ENCODE measurements at regions not wholly inside any gene's neighbourhood (a gene's known extent, or its start where the extent isn't known, plus 50 kb on each side); places are given as distances from the start of the nearest gene placed in this dataset.
"Not testable (repeated sequence)": the region's sequence is repeated elsewhere in the genome, so short reads cannot be mapped to it uniquely, and the experiment has no call there.

DNA sequence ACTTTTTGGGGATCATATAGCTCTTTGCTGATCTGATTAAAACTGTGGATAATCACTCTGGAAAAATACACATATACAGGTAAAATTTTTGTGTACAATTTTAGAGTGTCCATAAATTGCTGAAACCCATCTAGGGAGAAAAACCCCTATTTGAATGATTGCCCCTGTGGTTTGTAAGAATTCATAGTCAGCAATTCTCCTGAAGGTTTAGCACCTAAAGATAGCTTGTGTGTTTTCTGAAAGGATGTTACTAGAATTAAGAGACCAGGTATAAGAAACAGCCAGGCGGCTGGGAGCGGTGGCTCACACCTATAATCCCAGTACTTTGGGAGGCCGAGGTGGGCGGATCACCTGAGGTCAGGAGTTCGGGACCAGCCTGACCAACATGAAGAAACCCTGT is 106.8 kb upstream of the RAP2B start:
- no peaks in the 10 kb centered on the region for H3K9me3 Mint-ChIP-seq
- H3K27me3 Mint-ChIP-seq (ENCODE audit: low read depth) = no peaks in the 10 kb centered on the region
- no peak for DNase-seq (ENCODE audit: low spot score)
- no peaks in the 10 kb centered on the region for H3K4me1 Mint-ChIP-seq (ENCODE audit: low read depth)
- no peaks in the 10 kb centered on the region for H3K36me3 Mint-ChIP-seq (ENCODE audit: low read depth)
- H3K4me3 Mint-ChIP-seq = no peak overlapping the region
- no peak overlapping the region for H3K27ac Mint-ChIP-seq

DNA sequence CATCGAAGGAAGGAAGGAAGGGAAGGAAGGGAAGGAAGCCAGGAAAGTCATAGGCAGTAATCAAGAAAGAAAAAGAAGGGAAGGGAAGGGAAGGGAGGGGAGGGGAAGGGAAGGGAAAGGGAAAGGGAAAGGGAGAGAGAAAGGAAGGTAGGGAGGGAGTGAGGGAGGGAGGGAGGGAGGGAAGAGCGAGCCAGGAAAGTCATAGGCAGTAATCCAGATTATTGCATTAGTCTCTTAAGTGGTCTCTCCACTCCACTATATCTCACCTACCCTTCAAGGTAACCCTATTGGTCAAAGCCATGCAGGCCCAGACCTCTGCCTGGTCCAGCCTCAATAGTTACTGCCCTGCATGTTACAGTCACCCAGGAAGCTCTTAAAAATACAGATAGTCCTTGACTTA is 106.2 kb upstream of the RAP2B start:
- Mint-ChIP-seq H3K27ac (no peak overlapping the region), H3K9me3 (no peaks in the 10 kb centered on the region), H3K4me1 (ENCODE audit: low read depth) (no peaks in the 10 kb centered on the region), H3K36me3 (ENCODE audit: low read depth) (no peaks in the 10 kb centered on the region), H3K4me3 (no peak overlapping the region), H3K27me3 (ENCODE audit: low read depth) (no peaks in the 10 kb centered on the region)
- no peak for DNase-seq (ENCODE audit: low spot score)

DNA sequence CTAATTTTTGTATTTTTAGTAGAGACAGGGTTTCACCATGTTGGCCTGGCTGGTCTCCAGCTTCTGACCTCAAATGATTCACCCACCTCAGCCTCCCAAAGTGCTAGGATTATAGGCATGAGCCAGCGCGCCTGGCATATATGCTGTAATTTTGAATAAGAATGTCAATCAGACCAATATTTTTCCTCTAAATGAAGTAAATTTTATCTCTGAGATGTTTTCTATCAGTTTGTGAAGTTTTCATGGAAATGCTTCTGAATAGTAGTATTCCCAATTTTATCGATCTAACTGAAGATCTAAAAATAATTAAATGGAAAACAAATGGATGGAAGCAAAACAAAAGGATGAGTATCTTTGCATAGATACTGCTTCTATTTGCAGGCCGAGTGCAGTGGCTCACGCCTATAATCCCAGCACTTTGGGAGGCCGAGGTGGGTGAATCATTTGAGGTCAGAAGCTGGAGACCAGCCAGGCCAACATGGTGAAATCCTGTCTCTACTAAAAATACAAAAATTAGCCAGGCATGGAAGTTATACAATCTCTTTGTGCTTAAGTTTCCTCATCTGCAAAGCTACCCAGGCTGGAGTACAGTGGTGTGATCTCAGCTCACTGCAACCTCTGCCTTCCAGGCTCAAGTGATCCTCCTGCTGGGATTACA is 103.9 kb upstream of the RAP2B start:
- H3K9me3 Mint-ChIP-seq; H3K4me1 Mint-ChIP-seq (ENCODE audit: low read depth); H3K27me3 Mint-ChIP-seq (ENCODE audit: low read depth); H3K27ac Mint-ChIP-seq; DNase-seq (ENCODE audit: low spot score); H3K4me3 Mint-ChIP-seq; H3K36me3 Mint-ChIP-seq (ENCODE audit: low read depth): not testable (repeated sequence)

DNA sequence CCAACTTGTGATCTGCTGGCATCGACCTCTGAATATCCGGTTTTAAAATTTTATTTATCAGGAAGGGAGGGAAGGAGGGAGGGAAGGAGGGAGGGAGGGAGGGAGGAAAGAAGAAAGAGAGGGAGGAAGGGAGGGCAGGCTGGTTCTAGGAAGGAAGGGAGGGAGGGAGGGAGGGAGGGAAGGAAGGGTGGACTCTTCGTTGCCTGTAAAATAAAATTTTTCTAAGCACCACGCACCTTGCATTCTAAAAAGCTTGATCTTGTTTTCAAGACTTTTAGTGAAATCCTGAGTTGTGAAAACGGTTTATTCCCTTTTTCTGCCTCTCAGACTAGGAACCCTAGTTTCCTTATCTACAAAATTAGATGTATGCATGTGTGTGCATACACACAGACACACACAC is 101.7 kb upstream of the RAP2B start:
- H3K9me3 Mint-ChIP-seq = no peaks in the 10 kb centered on the region
- no peaks in the 10 kb centered on the region for H3K4me1 Mint-ChIP-seq (ENCODE audit: low read depth)
- no peaks in the 10 kb centered on the region for H3K36me3 Mint-ChIP-seq (ENCODE audit: low read depth)
- no peak overlapping the region for H3K4me3 Mint-ChIP-seq
- H3K27me3 Mint-ChIP-seq (ENCODE audit: low read depth) = no peaks in the 10 kb centered on the region
- DNase-seq (ENCODE audit: low spot score) = no peak
- H3K27ac Mint-ChIP-seq = no peak overlapping the region

DNA sequence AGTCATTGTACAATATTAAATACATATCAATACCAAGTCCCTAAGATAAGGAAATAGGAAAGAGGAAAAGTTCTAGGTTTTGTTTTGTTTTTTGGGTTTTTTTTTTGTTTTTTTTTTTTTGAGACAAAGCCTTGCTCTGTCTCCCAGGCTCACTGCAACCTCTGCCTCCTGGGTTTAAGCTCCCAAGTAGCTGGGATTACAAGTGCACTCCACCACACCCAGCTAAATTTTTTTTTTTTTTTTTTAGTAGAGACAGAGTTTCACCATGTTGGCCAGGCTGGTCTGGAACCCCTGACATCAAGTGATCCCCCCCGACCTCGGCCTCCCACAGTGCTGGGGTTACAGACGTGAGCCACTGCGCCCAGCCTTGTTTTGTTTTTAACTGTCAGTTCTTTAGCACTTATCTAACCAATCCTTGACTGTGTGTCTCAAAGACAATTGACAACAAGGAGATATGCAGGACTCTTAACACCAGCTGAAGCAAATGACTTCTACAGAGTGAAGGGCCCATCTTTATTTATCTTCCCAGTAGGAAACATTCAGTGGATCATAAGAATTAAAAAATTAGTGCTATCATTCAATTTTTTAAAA is 100.0 kb upstream of the RAP2B start:
- Mint-ChIP-seq H3K36me3 (ENCODE audit: low read depth) (no peaks in the 10 kb centered on the region), H3K4me3 (no peak overlapping the region), H3K27ac (no peak overlapping the region), H3K9me3 (no peaks in the 10 kb centered on the region), H3K27me3 (ENCODE audit: low read depth) (peaks cover 2% of the 10 kb centered on the region), H3K4me1 (ENCODE audit: low read depth) (no peaks in the 10 kb centered on the region)
- no peak for DNase-seq (ENCODE audit: low spot score)

DNA sequence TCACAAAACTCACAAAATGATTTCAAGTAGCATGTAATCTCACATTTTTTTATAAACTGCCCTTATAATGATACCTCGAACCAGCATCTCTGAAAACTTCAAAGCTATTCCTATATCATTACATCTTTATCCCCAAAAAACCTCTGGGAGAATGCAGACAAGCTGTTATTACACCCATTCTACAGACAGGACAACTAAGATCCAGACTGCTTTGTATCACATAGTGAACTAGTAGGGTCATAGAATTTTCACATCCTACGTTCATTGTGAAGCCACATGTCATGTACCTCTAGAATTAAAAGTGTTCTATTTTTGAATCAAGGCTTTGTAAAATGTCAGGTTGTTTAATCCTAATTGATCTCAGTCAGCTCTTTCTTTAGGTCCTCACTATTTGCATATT is 98.7 kb upstream of the RAP2B start:
- Mint-ChIP-seq H3K4me1 (ENCODE audit: low read depth) (no peaks in the 10 kb centered on the region), H3K4me3 (no peak overlapping the region), H3K36me3 (ENCODE audit: low read depth) (no peaks in the 10 kb centered on the region), H3K9me3 (no peaks in the 10 kb centered on the region), H3K27me3 (ENCODE audit: low read depth) (peaks cover 2% of the 10 kb centered on the region), H3K27ac (no peak overlapping the region)
- DNase-seq (ENCODE audit: low spot score) = no peak

DNA sequence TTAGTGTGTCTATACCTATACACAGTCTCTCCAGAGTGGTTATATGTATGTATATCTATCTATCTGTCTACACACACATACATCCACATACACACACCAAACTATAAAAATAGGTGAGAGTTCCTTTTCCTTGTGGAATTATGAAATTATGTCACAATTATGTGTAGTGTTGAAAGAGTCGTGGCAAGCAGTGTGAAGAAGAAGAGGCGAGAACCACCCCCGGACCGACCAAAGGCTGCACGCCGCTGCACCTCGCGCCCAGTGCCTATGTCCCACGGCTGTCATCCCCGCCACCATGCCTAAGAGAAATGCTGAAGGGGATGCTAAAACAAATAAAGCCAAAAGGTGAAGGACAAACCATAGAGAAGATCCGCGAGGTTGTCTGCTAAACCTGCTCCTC is 95.0 kb upstream of the RAP2B start:
- H3K36me3 Mint-ChIP-seq (ENCODE audit: low read depth) = no peaks in the 10 kb centered on the region
- H3K27ac Mint-ChIP-seq = no peak overlapping the region
- H3K9me3 Mint-ChIP-seq = no peaks in the 10 kb centered on the region
- DNase-seq (ENCODE audit: low spot score) = no peak
- no peaks in the 10 kb centered on the region for H3K4me1 Mint-ChIP-seq (ENCODE audit: low read depth)
- no peak overlapping the region for H3K4me3 Mint-ChIP-seq
- H3K27me3 Mint-ChIP-seq (ENCODE audit: low read depth) = peaks cover 2% of the 10 kb centered on the region

DNA sequence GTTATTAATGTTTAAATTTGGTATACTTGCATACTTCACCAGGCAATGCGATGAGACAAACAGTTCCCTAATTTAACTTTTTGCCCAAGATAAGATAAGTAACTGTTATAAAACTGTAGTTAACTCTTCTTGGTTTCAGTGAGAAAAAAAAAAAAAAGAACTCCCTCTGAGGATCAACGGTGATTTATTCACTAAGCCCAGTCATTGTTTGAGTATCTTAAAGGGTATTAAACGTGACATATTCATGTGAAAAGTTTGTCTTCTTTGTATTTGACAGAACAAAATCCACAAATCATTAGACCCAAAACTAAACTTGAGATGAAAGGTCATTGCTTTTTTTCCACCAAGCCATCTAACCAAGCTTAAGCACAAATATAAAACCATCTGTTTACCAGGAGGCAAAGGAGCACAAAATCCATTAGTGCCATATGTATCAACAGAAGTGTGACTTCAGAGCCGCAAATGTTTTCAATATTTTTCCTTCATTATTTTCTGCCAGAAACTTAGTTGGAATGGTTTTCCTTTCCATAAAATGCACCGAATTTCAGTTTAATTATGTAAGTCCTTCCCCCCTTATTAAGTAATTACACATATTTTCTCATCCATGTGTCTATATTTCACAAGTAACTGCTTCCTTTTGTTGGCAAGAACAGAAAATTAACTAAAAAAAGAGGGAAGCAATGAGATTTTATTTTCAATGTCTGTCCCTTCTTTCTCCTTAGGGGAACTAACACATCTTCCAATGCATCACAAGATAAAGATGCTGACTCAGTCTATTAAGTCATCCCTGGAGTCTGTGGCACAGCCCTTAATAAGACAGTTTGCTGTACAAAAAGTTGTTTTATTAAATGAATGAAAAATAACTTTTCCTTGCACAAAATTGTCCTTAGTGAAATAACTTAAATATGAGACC is 92.2 kb upstream of the RAP2B start:
- peaks cover 2% of the 10 kb centered on the region for H3K27me3 Mint-ChIP-seq (ENCODE audit: low read depth)
- DNase-seq (ENCODE audit: low spot score) = no peak
- no peaks in the 10 kb centered on the region for H3K4me1 Mint-ChIP-seq (ENCODE audit: low read depth)
- H3K9me3 Mint-ChIP-seq = no peaks in the 10 kb centered on the region
- no peaks in the 10 kb centered on the region for H3K36me3 Mint-ChIP-seq (ENCODE audit: low read depth)
- no peak overlapping the region for H3K4me3 Mint-ChIP-seq
- H3K27ac Mint-ChIP-seq = no peak overlapping the region

DNA sequence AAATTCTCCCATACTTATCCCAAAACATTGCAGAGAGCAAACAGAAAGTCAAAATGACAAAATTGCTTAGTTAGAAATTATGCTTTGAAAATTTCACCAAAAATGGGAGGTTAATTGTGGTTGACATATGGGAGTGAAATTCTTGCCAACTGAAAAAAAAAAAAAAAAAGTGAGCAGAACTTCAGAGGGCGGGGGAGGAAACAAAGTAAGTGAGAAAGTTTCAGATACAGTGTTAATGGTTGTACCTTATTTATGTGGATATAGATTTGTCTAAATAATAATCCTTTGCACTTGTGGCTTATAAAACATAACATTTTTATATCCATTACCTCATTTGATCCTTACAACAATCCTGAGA is 91.5 kb upstream of the RAP2B start:
- Mint-ChIP-seq H3K4me3 (no peak overlapping the region), H3K9me3 (no peaks in the 10 kb centered on the region), H3K27me3 (ENCODE audit: low read depth) (peaks cover 2% of the 10 kb centered on the region), H3K27ac (no peak overlapping the region), H3K36me3 (ENCODE audit: low read depth) (no peaks in the 10 kb centered on the region), H3K4me1 (ENCODE audit: low read depth) (no peaks in the 10 kb centered on the region)
- DNase-seq (ENCODE audit: low spot score) = no peak

DNA sequence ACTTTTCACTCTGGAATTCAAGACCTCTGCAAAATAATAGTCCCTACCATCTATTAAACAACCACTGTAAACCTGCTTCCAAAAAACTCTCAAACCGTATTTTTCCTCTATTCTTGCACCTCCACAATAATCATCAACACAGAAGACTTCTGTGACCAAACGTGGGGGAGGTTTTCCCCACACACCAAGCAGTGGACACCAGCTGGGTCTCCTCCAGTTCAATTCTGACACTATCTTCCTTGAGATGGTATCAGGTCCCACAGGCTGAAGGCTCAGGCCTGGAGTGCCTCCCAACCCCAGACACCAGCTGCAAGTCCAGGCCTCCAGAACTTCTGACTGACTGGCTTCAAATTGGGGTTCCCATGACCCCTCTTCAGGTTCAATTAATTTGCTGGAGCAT is 89.6 kb upstream of the RAP2B start:
- Mint-ChIP-seq H3K27ac (no peak overlapping the region), H3K9me3 (no peaks in the 10 kb centered on the region), H3K27me3 (ENCODE audit: low read depth) (no peaks in the 10 kb centered on the region), H3K4me3 (no peak overlapping the region), H3K4me1 (ENCODE audit: low read depth) (no peaks in the 10 kb centered on the region), H3K36me3 (ENCODE audit: low read depth) (no peaks in the 10 kb centered on the region)
- DNase-seq (ENCODE audit: low spot score) = no peak

DNA sequence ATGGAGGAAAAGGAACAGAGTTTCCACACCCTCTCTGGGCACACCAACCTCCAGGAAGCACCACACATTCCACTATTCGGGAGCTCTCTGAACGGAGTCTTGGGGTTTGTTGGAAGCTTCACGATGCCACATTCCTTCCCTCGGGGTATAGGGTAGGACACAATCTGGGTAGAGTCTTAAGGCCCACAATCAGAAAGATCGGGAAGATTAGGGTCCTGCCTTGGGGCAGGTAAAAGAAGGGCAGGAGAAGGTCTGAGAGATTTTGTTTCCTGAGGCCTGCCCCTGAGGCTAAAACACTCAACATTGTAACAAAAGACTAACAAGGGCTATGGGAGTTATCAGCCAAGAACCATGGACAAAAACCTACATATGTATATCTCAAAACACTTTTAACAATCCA is 89.2 kb upstream of the RAP2B start:
- no peaks in the 10 kb centered on the region for H3K36me3 Mint-ChIP-seq (ENCODE audit: low read depth)
- no peaks in the 10 kb centered on the region for H3K9me3 Mint-ChIP-seq
- H3K27me3 Mint-ChIP-seq (ENCODE audit: low read depth) = no peaks in the 10 kb centered on the region
- DNase-seq (ENCODE audit: low spot score) = no peak
- H3K4me3 Mint-ChIP-seq = no peak overlapping the region
- no peaks in the 10 kb centered on the region for H3K4me1 Mint-ChIP-seq (ENCODE audit: low read depth)
- H3K27ac Mint-ChIP-seq = no peak overlapping the region

DNA sequence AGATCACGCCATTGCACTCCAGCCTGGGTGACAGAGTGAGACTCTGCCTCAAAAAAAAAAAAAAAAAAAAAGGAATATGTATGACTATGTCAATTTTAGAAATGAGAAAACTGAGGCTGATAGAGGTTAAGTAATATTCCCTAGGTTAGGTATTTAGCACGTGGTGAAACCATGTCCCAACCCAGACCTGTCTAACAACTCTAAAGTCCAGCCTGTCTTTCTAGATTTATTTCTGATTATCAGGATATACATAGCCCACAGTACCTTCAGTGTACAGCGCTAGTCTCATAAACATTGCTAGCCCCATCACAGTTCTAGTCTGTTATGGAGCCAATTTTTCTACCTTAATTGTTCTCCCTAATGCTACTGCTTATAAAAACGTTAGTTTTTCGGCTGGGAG is 88.4 kb upstream of the RAP2B start:
- Mint-ChIP-seq H3K9me3 (no peaks in the 10 kb centered on the region), H3K27me3 (ENCODE audit: low read depth) (no peaks in the 10 kb centered on the region), H3K27ac (no peak overlapping the region), H3K4me3 (no peak overlapping the region), H3K36me3 (ENCODE audit: low read depth) (no peaks in the 10 kb centered on the region), H3K4me1 (ENCODE audit: low read depth) (no peaks in the 10 kb centered on the region)
- DNase-seq (ENCODE audit: low spot score) = no peak

DNA sequence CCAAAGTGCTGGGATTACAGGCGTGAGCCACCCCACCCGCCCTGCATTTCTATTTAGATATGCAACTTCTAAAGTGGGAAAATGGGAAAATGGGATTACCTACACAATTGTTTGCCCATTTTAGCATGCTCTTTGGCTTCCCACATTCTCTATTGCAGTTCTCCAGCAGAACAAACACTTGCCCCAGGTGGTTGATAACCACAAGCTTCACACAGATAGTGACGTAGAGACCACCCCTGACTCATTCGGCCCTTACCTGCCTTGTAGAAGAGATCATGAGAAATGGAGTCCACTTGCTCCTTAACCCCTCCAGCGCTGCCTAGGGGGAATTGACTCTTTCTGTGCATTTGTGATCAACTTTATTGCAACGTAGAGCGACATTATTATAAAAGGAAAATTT is 83.2 kb upstream of the RAP2B start:
- Mint-ChIP-seq H3K27ac (no peak overlapping the region), H3K4me3 (no peak overlapping the region), H3K36me3 (ENCODE audit: low read depth) (no peaks in the 10 kb centered on the region)

DNA sequence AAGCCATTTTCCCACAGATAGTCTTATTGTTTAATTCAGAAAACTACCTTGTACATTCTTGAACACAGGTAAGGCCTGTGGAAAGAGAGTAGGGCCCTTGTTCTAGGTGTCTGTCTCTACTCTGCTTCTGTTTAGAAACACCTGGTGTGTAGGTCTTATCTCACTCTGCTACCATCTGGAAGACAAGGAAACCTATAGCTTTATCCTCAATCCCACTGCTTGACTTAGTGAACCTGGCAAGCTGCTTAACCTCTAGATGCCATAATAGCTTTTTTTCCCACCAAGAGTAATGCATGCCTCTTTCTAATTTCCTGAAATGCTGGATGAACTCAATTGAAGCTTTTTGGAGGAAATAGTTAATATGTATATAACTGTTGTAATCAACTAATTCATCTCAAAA is 82.6 kb upstream of the RAP2B start:
- no peak for DNase-seq (ENCODE audit: low spot score)
- H3K4me3 Mint-ChIP-seq = no peak overlapping the region
- no peaks in the 10 kb centered on the region for H3K36me3 Mint-ChIP-seq (ENCODE audit: low read depth)
- H3K4me1 Mint-ChIP-seq (ENCODE audit: low read depth) = no peaks in the 10 kb centered on the region
- no peaks in the 10 kb centered on the region for H3K9me3 Mint-ChIP-seq
- peaks cover 4% of the 10 kb centered on the region for H3K27me3 Mint-ChIP-seq (ENCODE audit: low read depth)
- no peak overlapping the region for H3K27ac Mint-ChIP-seq

More for the DNA sequence above, 83.2 kb upstream of the RAP2B start:
- peaks cover 4% of the 10 kb centered on the region for H3K27me3 Mint-ChIP-seq (ENCODE audit: low read depth)
- no peak for DNase-seq (ENCODE audit: low spot score)
- H3K9me3 Mint-ChIP-seq = no peaks in the 10 kb centered on the region
- H3K4me1 Mint-ChIP-seq (ENCODE audit: low read depth) = no peaks in the 10 kb centered on the region

Data from T-helper 2 cell treated with Interferon-gamma antibody and Interleukin-4, amounts not matched to agents 5 μg/mL and 100 μg/mL, for 36 hours (primary cell).